PC-9 (cell line): ENCODE measurements at regions not wholly inside any gene's neighbourhood (a gene's known extent, or its start where the extent isn't known, plus 50 kb on each side); places are given as distances from the start of the nearest gene placed in this dataset.
"Not testable (repeated sequence)": the region's sequence is repeated elsewhere in the genome, so short reads cannot be mapped to it uniquely, and the experiment has no call there.

Source experiments
- BruUV-seq: library from RNA; stranded (reverse); fragments of 400-500 nt; replicated peaks from 2 replicates; lab custom pipeline; 2021; lab: Mats Ljungman, UMichigan
- CTCF ChIA-PET: fragments of 300-600 bp; sonication (Branson Sonifier 250); formaldehyde crosslinking; loops from one replicate; lab custom pipeline; 2022; ENCODE audit warnings: antibody characterized with exemption; lab: Charles Lee
- POLR2A ChIA-PET: fragments of 300-600 bp; sonication (Branson Sonifier 250); formaldehyde crosslinking; loops from one replicate; lab custom pipeline; 2022; ENCODE audit warnings: antibody characterized with exemption; ENCODE audit not compliant: unreplicated experiment; lab: Charles Lee
- DNase-seq, 2 experiments: peaks; one replicate each; pipeline versions ENCODE4 v3.0.0 to v3.0.0-alpha.2; 2015 to 2022; ENCODE audit warnings: mixed read lengths in 1 of 2
- H2AFZ ChIP-seq: fragments of 200-600 bp; sonication (generic); 2 replicates; pipeline ENCODE4 v1.8.1; 2017; ENCODE audit warnings: antibody characterized with exemption
- H3F3A ChIP-seq: fragments of 200-600 bp; sonication (generic); 2 replicates; pipeline ENCODE4 v1.8.1; 2017; ENCODE audit warnings: antibody characterized with exemption, mild to moderate bottlenecking, low read depth; ENCODE audit not compliant: insufficient read depth
- H3K27ac ChIP-seq: fragments of 200-600 bp; sonication (generic); 2 replicates; pipeline ENCODE4 v1.6.1; 2016; ENCODE audit warnings: mixed run types
- H3K27me3 ChIP-seq: fragments of 200-600 bp; sonication (generic); 2 replicates; pipeline ENCODE4 v1.6.1; 2016; ENCODE audit warnings: low read depth, mixed run types; ENCODE audit not compliant: insufficient read depth
- H3K36me3 ChIP-seq: fragments of 200-600 bp; sonication (generic); 2 replicates; pipeline ENCODE4 v1.6.1; 2016; ENCODE audit warnings: low read depth, mixed run types
- H3K4me1 ChIP-seq: fragments of 200-600 bp; sonication (generic); replicated peaks from 2 replicates; pipeline ENCODE4 v1.6.1; 2016; ENCODE audit warnings: mixed run types; ENCODE audit not compliant: insufficient read depth
- H3K4me2 ChIP-seq: fragments of 200-600 bp; sonication (generic); 2 replicates; pipeline ENCODE4 v1.6.1; 2017; ENCODE audit warnings: mixed run types
- H3K4me3 ChIP-seq: fragments of 200-600 bp; sonication (generic); 2 replicates; pipeline ENCODE4 v1.6.1; 2016; ENCODE audit warnings: mixed run types
- H3K79me2 ChIP-seq: fragments of 200-600 bp; sonication (generic); 2 replicates; pipeline ENCODE4 v1.6.1; 2017; ENCODE audit warnings: low read depth, mixed run types
- H3K9me2 ChIP-seq: fragments of 200-600 bp; sonication (generic); 2 replicates; pipeline ENCODE4 v1.8.1; 2017; ENCODE audit warnings: mild to moderate bottlenecking; ENCODE audit not compliant: insufficient read depth
- H3K9me3 ChIP-seq: fragments of 200-600 bp; sonication (generic); 2 replicates; pipeline ENCODE4 v1.8.1; 2016; ENCODE audit warnings: low read depth; ENCODE audit not compliant: insufficient read depth
- H4K20me1 ChIP-seq: fragments of 200-600 bp; sonication (generic); 2 replicates; pipeline ENCODE4 v1.8.1; 2017; ENCODE audit not compliant: insufficient read depth
- EZH2 ChIP-seq: fragments of 200-600 bp; sonication (generic); IDR thresholded peaks from 2 replicates; pipeline ENCODE4 v1.8.0; 2017; ENCODE audit warnings: antibody characterized with exemption, low read depth
- intact Hi-C: fragments of 100-400 bp; cut with micrococcal nuclease; formaldehyde crosslinking; loops from one replicate; pipeline ENCODE4 v1.10.0; 2022; ENCODE audit not compliant: unreplicated experiment
- TF ChIP-seq, protein P1 (sequence below): fragments of 200-600 bp; sonication (generic); conservative IDR thresholded peaks from 2 replicates; pipeline ENCODE4 v1.6.1; 2017; ENCODE audit warnings: mixed run types, antibody characterized with exemption, mild to moderate bottlenecking, moderate library complexity

DNA sequence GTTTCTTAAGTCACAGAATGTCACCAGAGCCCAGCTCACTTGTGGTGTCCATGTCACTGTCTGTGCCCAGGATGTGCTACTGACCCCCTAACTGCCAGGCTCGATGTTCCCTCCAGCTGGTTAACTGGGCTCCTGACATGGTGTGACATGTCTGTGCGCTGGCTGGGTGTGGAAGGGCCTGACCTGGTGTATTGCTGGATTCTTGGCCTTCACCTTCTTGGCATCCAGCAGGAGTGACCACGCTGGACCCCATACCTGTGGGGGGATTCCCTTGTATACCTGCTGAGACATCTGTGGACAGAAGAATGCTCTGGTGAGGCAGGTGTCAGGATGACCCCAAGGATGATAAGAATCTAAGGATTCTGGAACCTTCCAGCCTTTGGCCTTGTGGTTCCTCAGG lies 1690.1 kb downstream of the TP53TG3F start:
- H3K4me1 ChIP-seq = no peaks in the 10 kb centered on the region
- H3K79me2 ChIP-seq = no peaks in the 10 kb centered on the region
- no peak overlapping the region for H3K4me3 ChIP-seq
- peak in 1 of 2 experiments; percentile 20 for DNase-seq
- H3K4me2 ChIP-seq = no peak overlapping the region
- H4K20me1 ChIP-seq = no peaks in the 10 kb centered on the region
- no peaks in the 10 kb centered on the region for H3F3A ChIP-seq
- no peak overlapping the region for H2AFZ ChIP-seq
- no peaks in the 10 kb centered on the region for H3K9me2 ChIP-seq
- intact Hi-C loops = no loop called here
- 0 out of 2 replicates have a peak, but pooled peaks cover 1% of the 10 kb centered on the region for H3K27me3 ChIP-seq
- TF ChIP-seq, protein P1, sequence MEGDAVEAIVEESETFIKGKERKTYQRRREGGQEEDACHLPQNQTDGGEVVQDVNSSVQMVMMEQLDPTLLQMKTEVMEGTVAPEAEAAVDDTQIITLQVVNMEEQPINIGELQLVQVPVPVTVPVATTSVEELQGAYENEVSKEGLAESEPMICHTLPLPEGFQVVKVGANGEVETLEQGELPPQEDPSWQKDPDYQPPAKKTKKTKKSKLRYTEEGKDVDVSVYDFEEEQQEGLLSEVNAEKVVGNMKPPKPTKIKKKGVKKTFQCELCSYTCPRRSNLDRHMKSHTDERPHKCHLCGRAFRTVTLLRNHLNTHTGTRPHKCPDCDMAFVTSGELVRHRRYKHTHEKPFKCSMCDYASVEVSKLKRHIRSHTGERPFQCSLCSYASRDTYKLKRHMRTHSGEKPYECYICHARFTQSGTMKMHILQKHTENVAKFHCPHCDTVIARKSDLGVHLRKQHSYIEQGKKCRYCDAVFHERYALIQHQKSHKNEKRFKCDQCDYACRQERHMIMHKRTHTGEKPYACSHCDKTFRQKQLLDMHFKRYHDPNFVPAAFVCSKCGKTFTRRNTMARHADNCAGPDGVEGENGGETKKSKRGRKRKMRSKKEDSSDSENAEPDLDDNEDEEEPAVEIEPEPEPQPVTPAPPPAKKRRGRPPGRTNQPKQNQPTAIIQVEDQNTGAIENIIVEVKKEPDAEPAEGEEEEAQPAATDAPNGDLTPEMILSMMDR = no peak
- TF ChIP-seq EZH2 = no peak
- ChIA-PET CTCF (no interaction called here), POLR2A (no interaction called here)
- BruUV-seq = no TSS peak
- no peaks in the 10 kb centered on the region for H3K36me3 ChIP-seq
- no peaks in the 10 kb centered on the region for H3K9me3 ChIP-seq
- H3K27ac ChIP-seq = no peak overlapping the region

DNA sequence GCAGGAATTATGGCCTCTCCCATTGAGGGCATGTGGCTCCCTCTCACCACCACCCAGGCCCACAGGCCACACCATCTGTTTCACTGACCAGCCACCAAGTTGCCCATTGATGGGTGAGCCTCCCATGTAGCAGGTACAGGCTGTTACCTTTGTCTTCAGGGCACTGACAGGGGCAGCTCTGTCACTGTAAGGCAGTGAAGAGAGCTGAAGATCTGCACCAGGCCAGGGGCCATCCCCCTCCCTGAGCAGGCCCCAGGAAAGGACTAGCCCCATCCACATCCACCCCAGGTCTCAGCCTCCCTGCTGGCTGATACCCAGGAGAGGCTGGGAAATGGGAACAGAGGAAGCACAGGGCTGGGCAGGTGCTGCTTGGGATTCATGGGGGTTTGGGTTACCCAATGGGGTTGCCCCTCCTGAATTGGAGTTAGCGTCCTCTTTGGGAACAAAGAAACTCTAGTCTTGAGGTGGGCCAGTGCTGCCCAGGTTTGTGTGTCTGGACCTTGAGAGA lies 1691.4 kb downstream of the TP53TG3F start:
- CTCF ChIA-PET = no interaction called here
- Histone ChIP-seq H3K9me2 (no peaks in the 10 kb centered on the region), H3K4me1 (no peaks in the 10 kb centered on the region), H3K4me3 (no peak overlapping the region), H3K4me2 (no peak overlapping the region), H3F3A (no peaks in the 10 kb centered on the region), H3K27ac (no peak overlapping the region), H2AFZ (no peak overlapping the region), H3K36me3 (no peaks in the 10 kb centered on the region), H4K20me1 (no peaks in the 10 kb centered on the region), H3K79me2 (no peaks in the 10 kb centered on the region), H3K9me3 (no peaks in the 10 kb centered on the region), H3K27me3 (no peaks in the 10 kb centered on the region)
- intact Hi-C loops = no loop called here
- POLR2A ChIA-PET = no interaction called here
- TF ChIP-seq, protein P1 = no peak
- no peak for TF ChIP-seq EZH2
- no TSS peak for BruUV-seq
- DNase-seq = no peak

DNA sequence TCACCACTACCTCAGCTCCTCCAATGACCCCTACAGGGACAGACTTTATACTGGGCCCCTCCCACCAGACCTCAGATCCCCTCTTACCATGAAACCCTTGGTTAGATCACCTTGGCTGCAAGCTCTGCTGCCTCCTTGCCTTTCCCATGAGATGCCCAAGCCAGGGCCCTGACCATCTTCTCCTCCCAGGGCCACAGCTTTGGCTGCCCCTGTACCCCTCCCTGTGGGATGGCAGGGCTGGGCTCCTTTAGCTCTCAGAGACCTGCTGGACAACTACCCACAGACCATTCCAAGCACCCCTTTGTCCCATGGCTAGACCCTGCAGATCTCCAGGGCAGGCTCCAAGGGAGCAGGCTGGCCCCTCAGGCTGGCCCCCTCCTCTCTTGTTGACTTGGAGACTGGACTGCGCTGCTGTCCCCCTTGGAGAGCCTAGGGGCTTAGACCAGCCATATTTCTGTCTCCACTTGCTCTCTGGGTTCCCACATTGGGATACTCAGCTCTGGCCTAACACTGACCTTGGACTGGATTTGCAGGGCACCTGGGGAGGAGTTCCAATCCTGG lies 1692.7 kb downstream of the TP53TG3F start:
- Histone ChIP-seq H3F3A (no peaks in the 10 kb centered on the region), H3K36me3 (no peaks in the 10 kb centered on the region), H3K4me1 (no peaks in the 10 kb centered on the region), H3K9me3 (no peaks in the 10 kb centered on the region), H3K4me2 (no peak overlapping the region), H3K79me2 (no peaks in the 10 kb centered on the region), H3K9me2 (no peaks in the 10 kb centered on the region), H2AFZ (no peak overlapping the region), H3K27me3 (no peaks in the 10 kb centered on the region; the same call in none of the 2 replicates), H3K4me3 (no peak overlapping the region), H4K20me1 (no peaks in the 10 kb centered on the region), H3K27ac (no peak overlapping the region)
- BruUV-seq = no TSS peak
- POLR2A ChIA-PET = no interaction called here
- no peak for TF ChIP-seq EZH2
- intact Hi-C loops = no loop called here
- CTCF ChIA-PET = no interaction called here
- DNase-seq = peak in 1 of 2 experiments; percentile 32

DNA sequence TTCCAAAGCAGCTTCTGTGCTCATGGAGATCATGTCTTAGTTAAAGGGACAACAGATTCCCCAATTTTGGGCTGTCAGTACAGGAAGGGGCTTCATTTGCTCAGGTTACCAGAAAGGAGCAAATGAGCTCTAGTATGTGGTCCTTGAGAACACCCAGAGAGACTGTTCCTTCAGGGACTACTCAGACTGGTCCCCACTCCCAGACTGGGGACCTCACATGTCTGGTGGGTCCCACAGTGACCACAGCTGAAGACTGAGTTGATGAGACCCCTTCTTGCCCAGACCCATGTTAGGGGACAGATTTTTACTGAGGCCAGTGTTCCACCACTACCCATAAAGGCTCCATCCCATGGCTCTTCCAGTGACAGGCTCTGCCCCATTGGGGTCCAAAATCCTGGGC lies 1695.2 kb downstream of the TP53TG3F start:
- DNase-seq = no peak
- H4K20me1 ChIP-seq = no peaks in the 10 kb centered on the region
- CTCF ChIA-PET = no interaction called here
- H2AFZ ChIP-seq = no peak overlapping the region
- H3K27me3 ChIP-seq = peaks cover 5% of the 10 kb centered on the region
- no peaks in the 10 kb centered on the region for H3K4me1 ChIP-seq
- BruUV-seq = no TSS peak
- no peaks in the 10 kb centered on the region for H3F3A ChIP-seq
- no peaks in the 10 kb centered on the region for H3K9me3 ChIP-seq
- H3K36me3 ChIP-seq = no peaks in the 10 kb centered on the region
- intact Hi-C loops = no loop called here
- no peak overlapping the region for H3K4me3 ChIP-seq
- no peak for TF ChIP-seq EZH2
- TF ChIP-seq, protein P1 = no peak
- H3K79me2 ChIP-seq = no peaks in the 10 kb centered on the region
- no peaks in the 10 kb centered on the region for H3K9me2 ChIP-seq
- no peak overlapping the region for H3K4me2 ChIP-seq
- POLR2A ChIA-PET = no interaction called here
- no peak overlapping the region for H3K27ac ChIP-seq

DNA sequence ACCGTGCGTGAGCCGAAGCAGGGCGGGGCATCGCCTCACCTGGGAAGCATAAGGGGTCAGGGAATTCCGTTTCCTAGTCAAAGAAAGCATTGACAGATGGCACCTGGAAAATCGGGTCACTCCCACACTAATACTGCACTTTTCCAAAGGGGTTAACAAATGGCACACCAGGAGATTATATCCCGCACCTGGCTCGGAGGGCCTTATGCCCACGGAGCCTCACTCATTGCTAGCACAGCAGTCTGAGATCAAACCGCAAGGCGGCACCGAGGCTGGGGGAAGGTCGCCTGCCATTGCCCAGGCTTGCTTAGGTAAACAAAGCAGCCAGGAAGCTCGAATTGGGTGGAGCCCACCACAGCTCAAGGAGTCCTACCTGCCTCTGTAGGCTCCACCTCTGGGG lies 1698.1 kb downstream of the TP53TG3F start:
- H3K27me3 ChIP-seq, H3K4me1 ChIP-seq, intact Hi-C loops, H2AFZ ChIP-seq, BruUV-seq, H3K9me2 ChIP-seq, H3K27ac ChIP-seq, H3K79me2 ChIP-seq, POLR2A ChIA-PET, H4K20me1 ChIP-seq, H3K36me3 ChIP-seq, CTCF ChIA-PET, DNase-seq, H3F3A ChIP-seq, H3K4me3 ChIP-seq, H3K9me3 ChIP-seq, H3K4me2 ChIP-seq: not testable (repeated sequence)
